ENCODE measurements at regions not wholly inside any gene's neighbourhood (a gene's known extent, or its start where the extent isn't known, plus 50 kb on each side); places are given as distances from the start of the nearest gene placed in this dataset.

DNA sequence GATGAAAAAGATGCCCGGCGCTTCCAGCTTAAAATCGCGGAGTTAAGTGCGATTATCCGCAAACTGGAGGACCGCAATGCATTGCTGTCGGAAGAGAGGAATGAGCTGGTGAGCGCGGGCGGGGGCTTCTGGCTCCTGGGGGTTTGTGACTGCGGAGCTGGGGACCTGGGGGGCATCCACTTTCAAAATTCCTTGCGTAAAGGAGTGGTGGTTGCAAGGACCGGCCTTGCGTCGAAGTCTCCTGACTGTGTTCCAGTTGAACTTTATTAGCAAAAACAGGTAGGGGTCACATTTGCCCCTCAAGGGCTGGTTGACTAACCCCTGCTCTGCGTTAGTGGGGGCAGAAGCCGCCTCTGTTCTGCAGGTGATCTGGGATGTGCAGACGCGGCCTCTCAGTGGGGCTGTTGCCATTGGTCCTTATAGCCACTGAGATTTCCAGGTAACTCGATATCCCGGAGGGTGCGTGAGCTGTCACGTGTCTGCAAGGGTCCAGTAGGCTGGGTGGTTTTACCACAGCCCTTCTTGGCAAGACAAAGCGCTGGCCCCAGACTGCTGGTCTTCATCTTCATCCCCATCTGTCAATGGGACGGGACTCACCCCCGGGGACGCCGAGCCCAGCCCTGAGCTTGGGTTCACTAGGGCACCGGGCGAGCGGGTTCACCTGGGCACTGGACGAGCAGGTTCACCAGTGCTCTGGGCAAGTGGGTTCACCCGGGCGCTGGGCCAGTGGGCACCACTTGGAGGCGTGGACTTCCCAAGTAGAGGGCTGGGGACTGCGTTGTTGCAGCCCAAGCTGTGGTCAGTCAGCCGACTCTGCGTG is 51.5 kb upstream of the DPYSL4 start:
- no peak for DNase-seq

DNA sequence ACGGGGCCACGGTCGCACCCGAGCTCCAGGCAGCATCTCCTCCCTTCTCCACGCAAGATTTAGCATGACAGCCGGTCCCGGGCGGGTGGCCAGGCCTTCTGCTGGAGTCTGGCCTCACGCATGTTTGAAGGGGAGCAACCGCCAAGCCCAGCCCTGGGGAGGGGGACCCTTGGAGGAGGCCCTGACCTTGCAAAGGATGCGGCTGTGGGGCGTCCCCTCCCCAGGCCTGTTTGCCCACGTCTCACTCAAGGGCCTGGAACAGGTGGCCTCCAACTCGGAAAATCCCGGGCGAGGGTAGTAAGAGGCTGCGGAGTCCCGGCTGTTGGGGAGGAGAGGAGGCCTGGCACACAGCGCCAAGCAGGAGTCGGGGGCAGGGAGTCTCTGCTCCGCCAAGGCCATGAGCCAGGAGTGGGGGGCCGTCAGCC is 50.6 kb upstream of the DPYSL4 start:
- peak; percentile 37 for DNase-seq

DNA sequence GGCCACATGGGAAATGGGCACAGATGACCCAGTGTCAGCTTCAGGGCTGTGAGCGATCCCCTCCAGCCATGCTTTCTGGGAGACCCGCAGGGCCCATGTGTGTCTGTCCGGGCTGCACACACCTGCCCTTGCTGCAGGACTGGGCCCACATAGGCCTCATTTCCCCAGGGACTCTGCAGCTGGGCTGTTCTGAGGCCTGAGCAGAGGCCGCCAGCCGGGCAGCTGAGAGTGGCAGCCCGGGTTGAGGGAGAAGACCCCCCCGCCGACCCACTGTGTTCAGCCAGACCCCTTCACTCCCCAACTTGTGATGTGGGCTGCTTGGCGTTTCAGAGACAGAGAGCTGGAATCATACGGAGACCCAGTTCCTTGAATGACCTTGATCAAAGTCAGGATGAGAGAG is 50.1 kb upstream of the DPYSL4 start:
- DNase-seq = peak; percentile 20

Data from right hindlimb (tissue), 1 donor.